Liver (tissue), 3 donors: ENCODE measurements at regions not wholly inside any gene's neighbourhood (a gene's known extent, or its start where the extent isn't known, plus 50 kb on each side); places are given as distances from the start of the nearest gene placed in this dataset.

ENCODE experiments used
- CTCF ChIP-seq: fragments of 150-350 bp; IDR thresholded peaks from 2 replicates; pipeline ENCODE4 v1.5.1; 2017; ENCODE audit warnings: improper control_type of control experiment, low read depth, low read length; ENCODE audit not compliant: missing input control
- EGR1 ChIP-seq, 2 donors: IDR thresholded peaks; 2 replicates each; pipeline ENCODE4 v1.6.1; 2016 to 2018; ENCODE audit warnings: antibody characterized with exemption in 2 of 2, low read depth in 2 of 2
- HNF4A ChIP-seq, 2 donors: conservative IDR thresholded peaks; 2 replicates each; pipeline ENCODE4 v1.6.1; 2016; ENCODE audit warnings: antibody characterized with exemption in 2 of 2, mild to moderate bottlenecking in 2 of 2
- MAX ChIP-seq: IDR thresholded peaks from 2 replicates; pipeline ENCODE4 v1.6.1; 2016; ENCODE audit warnings: antibody characterized with exemption
- RAD21 ChIP-seq, 2 donors: IDR thresholded peaks; 2 replicates each; pipeline ENCODE4 v1.6.1; 2016; ENCODE audit warnings: antibody characterized with exemption in 2 of 2, mild to moderate bottlenecking in 2 of 2
- SP1 ChIP-seq: IDR thresholded peaks from 2 replicates; pipeline ENCODE4 v1.6.1; 2018; ENCODE audit warnings: antibody characterized with exemption, mild to moderate bottlenecking
- TAF1 ChIP-seq: conservative IDR thresholded peaks from 2 replicates; pipeline ENCODE4 v1.6.1; 2016; ENCODE audit warnings: antibody characterized with exemption, mild to moderate bottlenecking
- YY1 ChIP-seq: IDR thresholded peaks from 2 replicates; pipeline ENCODE4 v1.6.1; 2016; ENCODE audit warnings: antibody characterized with exemption, mild to moderate bottlenecking
- TF ChIP-seq, protein P1 (sequence below): IDR thresholded peaks from 2 replicates; pipeline ENCODE4 v1.6.1; 2016; ENCODE audit warnings: antibody characterized with exemption
- TF ChIP-seq, protein P2 (sequence below): IDR thresholded peaks from 2 replicates; pipeline ENCODE4 v1.6.1; 2016; ENCODE audit warnings: antibody characterized with exemption, mild to moderate bottlenecking
- donor health status: healthy.
- donor health status: healthy.

DNA sequence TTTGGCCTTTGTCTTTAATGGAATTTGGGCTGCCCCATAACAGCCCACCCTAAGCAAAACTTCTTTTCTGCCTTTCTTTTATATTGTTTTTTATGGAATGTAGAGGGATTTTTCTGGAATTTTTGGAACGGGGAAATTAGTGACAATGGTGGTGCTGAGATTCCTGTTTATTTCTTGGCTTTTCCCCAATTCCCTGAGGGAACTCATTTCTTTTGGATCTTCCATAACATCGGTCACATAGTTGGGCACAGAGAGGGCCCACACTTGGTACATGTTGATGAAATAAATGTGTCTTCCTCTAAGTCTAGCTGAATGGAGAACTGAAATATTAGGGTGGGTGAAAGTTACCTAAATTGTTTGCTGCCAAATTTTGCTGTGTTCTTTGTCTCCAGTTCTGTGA, 191.6 kb upstream of the TNP1 start:
- TF ChIP-seq, protein P1, sequence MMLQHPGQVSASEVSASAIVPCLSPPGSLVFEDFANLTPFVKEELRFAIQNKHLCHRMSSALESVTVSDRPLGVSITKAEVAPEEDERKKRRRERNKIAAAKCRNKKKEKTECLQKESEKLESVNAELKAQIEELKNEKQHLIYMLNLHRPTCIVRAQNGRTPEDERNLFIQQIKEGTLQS, result no peak
- TF ChIP-seq CTCF (no peak), TAF1 (no peak), YY1 (no peak), RAD21 (IDR thresholded peaks at IDR 0.05) (no peak), EGR1 (IDR thresholded peaks at IDR 0.05; ENCODE audit: low read depth in 2 of 2) (no peak), MAX (no peak), SP1 (no peak), HNF4A (conservative IDR thresholded peaks at IDR 0.05) (no peak)
- TF ChIP-seq, protein P2, sequence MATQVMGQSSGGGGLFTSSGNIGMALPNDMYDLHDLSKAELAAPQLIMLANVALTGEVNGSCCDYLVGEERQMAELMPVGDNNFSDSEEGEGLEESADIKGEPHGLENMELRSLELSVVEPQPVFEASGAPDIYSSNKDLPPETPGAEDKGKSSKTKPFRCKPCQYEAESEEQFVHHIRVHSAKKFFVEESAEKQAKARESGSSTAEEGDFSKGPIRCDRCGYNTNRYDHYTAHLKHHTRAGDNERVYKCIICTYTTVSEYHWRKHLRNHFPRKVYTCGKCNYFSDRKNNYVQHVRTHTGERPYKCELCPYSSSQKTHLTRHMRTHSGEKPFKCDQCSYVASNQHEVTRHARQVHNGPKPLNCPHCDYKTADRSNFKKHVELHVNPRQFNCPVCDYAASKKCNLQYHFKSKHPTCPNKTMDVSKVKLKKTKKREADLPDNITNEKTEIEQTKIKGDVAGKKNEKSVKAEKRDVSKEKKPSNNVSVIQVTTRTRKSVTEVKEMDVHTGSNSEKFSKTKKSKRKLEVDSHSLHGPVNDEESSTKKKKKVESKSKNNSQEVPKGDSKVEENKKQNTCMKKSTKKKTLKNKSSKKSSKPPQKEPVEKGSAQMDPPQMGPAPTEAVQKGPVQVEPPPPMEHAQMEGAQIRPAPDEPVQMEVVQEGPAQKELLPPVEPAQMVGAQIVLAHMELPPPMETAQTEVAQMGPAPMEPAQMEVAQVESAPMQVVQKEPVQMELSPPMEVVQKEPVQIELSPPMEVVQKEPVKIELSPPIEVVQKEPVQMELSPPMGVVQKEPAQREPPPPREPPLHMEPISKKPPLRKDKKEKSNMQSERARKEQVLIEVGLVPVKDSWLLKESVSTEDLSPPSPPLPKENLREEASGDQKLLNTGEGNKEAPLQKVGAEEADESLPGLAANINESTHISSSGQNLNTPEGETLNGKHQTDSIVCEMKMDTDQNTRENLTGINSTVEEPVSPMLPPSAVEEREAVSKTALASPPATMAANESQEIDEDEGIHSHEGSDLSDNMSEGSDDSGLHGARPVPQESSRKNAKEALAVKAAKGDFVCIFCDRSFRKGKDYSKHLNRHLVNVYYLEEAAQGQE, result no peak
